ENCODE measurements at regions not wholly inside any gene's neighbourhood (a gene's known extent, or its start where the extent isn't known, plus 50 kb on each side); places are given as distances from the start of the nearest gene placed in this dataset.
"Not testable (repeated sequence)": the region's sequence is repeated elsewhere in the genome, so short reads cannot be mapped to it uniquely, and the experiment has no call there.

DNA sequence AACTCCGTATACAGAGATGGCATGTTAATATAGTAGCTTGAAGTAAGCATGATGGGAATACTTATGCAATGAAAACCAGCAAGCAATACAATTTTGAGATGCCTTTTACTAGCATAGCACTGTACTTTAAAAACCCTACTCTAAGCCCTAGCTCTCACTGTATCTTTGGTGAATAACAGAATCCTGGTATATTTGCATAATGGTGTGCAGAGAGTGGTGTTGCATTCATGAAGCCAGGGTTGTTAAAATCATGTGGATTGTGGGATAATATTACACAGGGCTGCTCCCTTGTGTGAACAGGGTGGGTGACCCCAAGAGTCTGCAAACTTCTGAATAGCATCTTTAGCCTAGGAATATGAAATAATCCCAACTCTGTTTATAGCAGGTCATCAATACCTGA, 105.2 kb upstream of the BMP2 start:
- TF ChIP-seq, protein P1, sequence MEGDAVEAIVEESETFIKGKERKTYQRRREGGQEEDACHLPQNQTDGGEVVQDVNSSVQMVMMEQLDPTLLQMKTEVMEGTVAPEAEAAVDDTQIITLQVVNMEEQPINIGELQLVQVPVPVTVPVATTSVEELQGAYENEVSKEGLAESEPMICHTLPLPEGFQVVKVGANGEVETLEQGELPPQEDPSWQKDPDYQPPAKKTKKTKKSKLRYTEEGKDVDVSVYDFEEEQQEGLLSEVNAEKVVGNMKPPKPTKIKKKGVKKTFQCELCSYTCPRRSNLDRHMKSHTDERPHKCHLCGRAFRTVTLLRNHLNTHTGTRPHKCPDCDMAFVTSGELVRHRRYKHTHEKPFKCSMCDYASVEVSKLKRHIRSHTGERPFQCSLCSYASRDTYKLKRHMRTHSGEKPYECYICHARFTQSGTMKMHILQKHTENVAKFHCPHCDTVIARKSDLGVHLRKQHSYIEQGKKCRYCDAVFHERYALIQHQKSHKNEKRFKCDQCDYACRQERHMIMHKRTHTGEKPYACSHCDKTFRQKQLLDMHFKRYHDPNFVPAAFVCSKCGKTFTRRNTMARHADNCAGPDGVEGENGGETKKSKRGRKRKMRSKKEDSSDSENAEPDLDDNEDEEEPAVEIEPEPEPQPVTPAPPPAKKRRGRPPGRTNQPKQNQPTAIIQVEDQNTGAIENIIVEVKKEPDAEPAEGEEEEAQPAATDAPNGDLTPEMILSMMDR (IDR thresholded peaks at IDR 0.05) = no peak
- H3K36me3 ChIP-seq = no peaks in the 10 kb centered on the region
- H3K27me3 ChIP-seq = no peaks in the 10 kb centered on the region
- ATAC-seq = no peak
- intact Hi-C loops (cut with DNase I) = no loop called here
- DNase-seq = no peak
- H3K4me3 ChIP-seq = no peak overlapping the region
- H3K27ac ChIP-seq = no peak overlapping the region
- no peaks in the 10 kb centered on the region for H3K4me1 ChIP-seq
- H3K9me3 ChIP-seq = no peaks in the 10 kb centered on the region

DNA sequence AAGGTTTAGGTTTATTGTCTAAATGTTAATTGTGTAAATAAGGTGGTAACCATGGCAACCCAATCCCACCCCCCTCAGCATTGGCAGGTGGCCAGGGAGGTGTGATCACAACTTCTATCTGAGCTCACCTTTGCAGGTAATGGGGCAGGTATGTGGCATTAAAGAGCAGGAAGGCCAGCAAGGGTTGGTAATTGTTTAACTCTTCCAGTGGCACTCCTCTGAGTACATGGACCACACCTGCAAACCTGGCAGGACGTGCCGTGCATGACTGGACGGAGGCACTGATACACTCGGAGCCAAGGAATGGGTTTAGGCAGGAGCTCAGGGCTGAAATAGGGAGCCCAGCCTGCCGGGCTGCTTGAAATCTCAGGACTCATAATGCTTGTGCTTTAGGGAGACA, 107.0 kb upstream of the BMP2 start:
- TF ChIP-seq, protein P1 (IDR thresholded peaks at IDR 0.05) = no peak
- Histone ChIP-seq H3K4me3 (no peak overlapping the region), H3K36me3 (no peaks in the 10 kb centered on the region), H3K27ac (peak overlapping the region in 1 of 2 donors; percentile 33), H3K27me3 (no peaks in the 10 kb centered on the region), H3K4me1 (no peaks in the 10 kb centered on the region), H3K9me3 (no peaks in the 10 kb centered on the region)
- ATAC-seq = peak; percentile 96
- intact Hi-C loops (cut with DNase I) = no loop called here
- peak in 3 of 4 donors; percentile 54 to 84 (median 76) for DNase-seq

DNA sequence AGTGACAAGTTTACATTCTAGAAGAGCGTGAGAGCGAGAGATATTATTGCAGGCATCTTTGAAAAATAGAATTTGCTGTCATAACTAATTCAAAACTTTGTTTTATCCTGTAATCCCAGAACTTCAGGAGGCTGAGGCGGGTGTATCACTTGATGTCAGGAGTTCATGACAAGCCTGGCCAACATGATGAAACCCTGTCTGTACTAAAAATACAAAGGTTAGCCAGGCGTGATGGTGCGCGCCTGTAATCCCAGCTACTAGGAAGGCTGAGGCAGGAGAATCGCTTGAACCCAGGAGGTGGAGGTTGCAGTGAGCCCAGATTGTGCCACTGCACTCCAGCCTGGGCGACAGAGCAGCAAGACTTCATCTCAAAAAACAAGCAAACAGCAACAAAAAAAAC, 108.6 kb upstream of the BMP2 start:
- intact Hi-C loops (cut with DNase I); H3K4me1 ChIP-seq; H3K36me3 ChIP-seq; ATAC-seq; DNase-seq; H3K9me3 ChIP-seq; H3K27ac ChIP-seq; H3K27me3 ChIP-seq; H3K4me3 ChIP-seq: not testable (repeated sequence)

DNA sequence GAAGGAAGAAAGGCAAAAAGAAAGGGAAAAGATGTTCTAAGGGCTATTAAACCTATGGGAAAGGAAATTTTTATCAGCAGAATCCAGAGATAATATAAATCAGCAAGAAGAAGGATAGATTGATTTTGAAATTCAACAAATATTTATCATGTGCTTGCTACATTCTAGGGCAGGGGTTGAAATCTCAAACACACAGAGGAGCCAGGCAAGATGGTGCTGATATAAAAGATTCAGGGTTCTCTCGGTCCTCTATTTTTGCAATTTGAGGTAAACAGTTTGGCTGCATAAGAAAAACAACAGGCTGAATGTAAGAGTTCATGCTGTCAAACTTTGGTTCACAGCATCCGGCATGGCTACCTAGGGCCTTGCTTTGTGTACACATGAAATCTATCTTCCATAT, 109.6 kb upstream of the BMP2 start:
- ATAC-seq = no peak
- intact Hi-C loops (cut with DNase I) = no loop called here

DNA sequence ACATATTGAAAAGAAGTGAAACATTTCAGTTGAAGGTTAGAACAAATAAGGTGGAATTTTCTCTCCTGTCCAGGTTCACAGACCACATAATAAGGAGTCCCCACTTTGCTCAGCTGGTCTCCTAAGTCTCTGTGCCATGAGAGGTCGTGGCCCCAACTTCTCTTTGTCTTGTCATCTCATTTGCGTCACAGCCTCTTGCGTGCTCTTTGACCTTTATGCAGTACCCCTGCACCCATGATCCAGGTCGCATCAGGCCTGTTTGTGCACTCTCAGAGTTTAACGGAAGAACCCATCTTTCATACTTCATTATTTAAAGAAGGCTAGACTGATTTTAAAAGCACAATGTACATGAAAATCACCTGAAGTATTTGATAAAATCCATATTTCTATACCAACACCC, 110.4 kb upstream of the BMP2 start:
- no peak overlapping the region for H3K27ac ChIP-seq
- no peaks in the 10 kb centered on the region for H3K9me3 ChIP-seq
- H3K4me3 ChIP-seq = no peak overlapping the region
- H3K4me1 ChIP-seq = no peaks in the 10 kb centered on the region
- no peaks in the 10 kb centered on the region for H3K27me3 ChIP-seq
- TF ChIP-seq, protein P1 (IDR thresholded peaks at IDR 0.05) = no peak
- no peak for ATAC-seq
- no peak for DNase-seq
- no peaks in the 10 kb centered on the region for H3K36me3 ChIP-seq
- intact Hi-C loops (cut with DNase I) = no loop called here

More for the DNA sequence above, 109.6 kb upstream of the BMP2 start:
- Histone ChIP-seq H3K27me3 (no peaks in the 10 kb centered on the region), H3K9me3 (no peaks in the 10 kb centered on the region), H3K4me1 (no peaks in the 10 kb centered on the region), H3K36me3 (no peaks in the 10 kb centered on the region), H3K4me3 (no peak overlapping the region), H3K27ac (no peak overlapping the region)
- TF ChIP-seq, protein P1 (IDR thresholded peaks at IDR 0.05) = no peak
- no peak for DNase-seq

DNA sequence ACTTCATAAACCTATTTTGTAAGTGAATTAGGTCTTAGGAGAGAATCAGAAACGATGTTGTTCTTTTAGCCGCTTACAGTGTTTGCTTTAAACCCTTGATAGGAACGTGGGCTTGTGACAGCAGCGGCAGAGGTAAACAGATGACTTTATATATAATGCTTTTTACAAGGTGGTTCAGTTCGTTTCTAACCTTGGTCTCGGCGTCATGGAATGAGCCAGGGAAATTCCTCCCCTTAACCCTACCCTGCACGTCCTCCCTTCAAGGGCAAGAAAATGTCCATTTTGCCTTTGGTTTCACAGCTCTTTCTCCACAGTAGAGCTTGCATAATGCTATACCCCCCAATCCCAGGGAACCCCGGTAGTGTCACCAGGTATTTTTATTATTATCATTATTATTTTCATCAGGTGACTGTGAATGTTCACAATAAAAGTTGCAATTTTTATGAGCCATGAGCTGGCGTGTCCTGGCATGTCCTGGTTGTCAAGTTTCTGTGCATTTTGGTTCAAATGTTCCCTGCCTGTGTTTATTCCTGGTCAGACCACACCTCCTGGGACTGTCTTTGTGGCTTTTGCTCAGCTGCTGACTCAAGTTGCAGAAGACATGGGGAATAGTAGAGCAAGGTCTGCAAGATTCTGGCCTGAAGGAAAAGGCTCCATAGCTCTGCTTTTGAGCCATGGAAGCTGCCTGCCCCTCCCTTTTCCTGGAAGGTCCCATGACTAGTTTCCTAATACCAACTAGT, 112.8 kb upstream of the BMP2 start:
- TF ChIP-seq, protein P1 (IDR thresholded peaks at IDR 0.05) = no peak
- Histone ChIP-seq H3K4me3 (no peak overlapping the region), H3K27me3 (no peaks in the 10 kb centered on the region), H3K36me3 (no peaks in the 10 kb centered on the region), H3K4me1 (no peaks in the 10 kb centered on the region), H3K27ac (no peak overlapping the region), H3K9me3 (no peaks in the 10 kb centered on the region)
- DNase-seq (no peak), ATAC-seq (no peak)
- intact Hi-C loops (cut with DNase I) = no loop called here

All from left lung (tissue), 4 donors.